B cell (primary cell): ENCODE measurements at regions not wholly inside any gene's neighbourhood (a gene's known extent, or its start where the extent isn't known, plus 50 kb on each side); places are given as distances from the start of the nearest gene placed in this dataset.

Experiments
- ATAC-seq: fragments of 200-7000 bp; cut with Tn5 transposase; one replicate; pipeline ENCODE4 v1.10.0; 2021; ENCODE audit warnings: low read depth, mild to moderate bottlenecking, moderate number of reproducible peaks, moderate library complexity
- CTCF ChIA-PET: fragments of 350-600 bp; sonication (Branson Sonifier 250); formaldehyde crosslinking; loops from one replicate; lab custom pipeline; 2021; ENCODE audit warnings: antibody characterized with exemption, inconsistent platforms; lab: Charles Lee
- POLR2A ChIA-PET: fragments of 350-600 bp; sonication (Branson Sonifier 250); formaldehyde crosslinking; loops from one replicate; lab custom pipeline; 2021; ENCODE audit warnings: antibody characterized with exemption; lab: Charles Lee
- DNase-seq: peaks from one replicate; pipeline ENCODE4 v3.0.0; 2013
- H2AFZ ChIP-seq: 2 replicates; pipeline ENCODE4 v1.6.1; 2012; ENCODE audit warnings: mild to moderate bottlenecking, low read depth, low read length; ENCODE audit not compliant: insufficient read depth, poor library complexity, severe bottlenecking
- H3K27ac ChIP-seq, 2 donors: 1 replicate in 1 of 2; 2 replicates in 1 of 2; pipeline ENCODE4 v1.5.1; 2012 to 2013; ENCODE audit warnings: low read length in 2 of 2, mild to moderate bottlenecking in 2 of 2, moderate library complexity in 1 of 2
- H3K27me3 ChIP-seq, 4 experiments: fragments of 200-600 bp in 1 of 4; sonication (generic) in 1 of 4; replicated peaks in 1 of 4; 1 replicate in 2 of 4; 2 replicates in 2 of 4; pipeline versions ENCODE4 v1.6.1 to v1.7.0; 2013 to 2016; ENCODE audit warnings: low read length in 3 of 4, mild to moderate bottlenecking in 2 of 4, mixed read lengths in 1 of 4, moderate library complexity in 1 of 4; ENCODE audit not compliant: insufficient read depth in 4 of 4, control insufficient read depth in 3 of 4; ENCODE audit errors: control extremely low read depth in 1 of 4
- H3K36me3 ChIP-seq, 2 experiments: replicated peaks in 1 of 2; 1 replicate in 1 of 2; 2 replicates in 1 of 2; pipeline versions ENCODE4 v1.6.1 to v1.7.1; 2013; ENCODE audit warnings: low read length in 1 of 2; ENCODE audit not compliant: insufficient read depth in 2 of 2, control insufficient read depth in 1 of 2; ENCODE audit errors: control extremely low read depth in 1 of 2, extremely low read depth in 1 of 2
- H3K4me1 ChIP-seq, 2 donors: fragments of 200-600 bp in 1 of 2; sonication (generic) in 1 of 2; 1 replicate in 1 of 2; 2 replicates in 1 of 2; pipeline versions ENCODE4 v1.5.1 to v1.6.1; 2013 to 2017; ENCODE audit warnings: low read length in 2 of 2; ENCODE audit not compliant: control insufficient read depth in 2 of 2, insufficient read depth in 2 of 2
- H3K4me2 ChIP-seq: replicated peaks from 2 replicates; pipeline ENCODE3; 2012; ENCODE audit warnings: mild to moderate bottlenecking, low read depth, low read length; ENCODE audit not compliant: poor library complexity, severe bottlenecking
- H3K4me3 ChIP-seq, 5 experiments: fragments of 200-600 bp in 1 of 5; sonication (generic) in 1 of 5; 1 replicate in 3 of 5; 2 replicates in 2 of 5; pipeline versions ENCODE4 v1.5.1 to v1.7.0; 2011 to 2016; ENCODE audit warnings: low read length in 4 of 5, mild to moderate bottlenecking in 4 of 5, low read depth in 2 of 5, control low read depth in 1 of 5, moderate library complexity in 1 of 5; ENCODE audit not compliant: insufficient read depth in 1 of 5; ENCODE audit errors: control extremely low read depth in 1 of 5, extremely low read depth in 1 of 5
- H3K79me2 ChIP-seq: fragments of 200-600 bp; sonication (generic); one replicate; pipeline ENCODE4 v1.6.0; 2016; ENCODE audit warnings: low read length; ENCODE audit not compliant: control insufficient read depth, insufficient read depth
- H3K9ac ChIP-seq: fragments of 200-600 bp; sonication (generic); 2 replicates; pipeline ENCODE4 v1.6.1; 2017; ENCODE audit warnings: mild to moderate bottlenecking, low read length, moderate library complexity
- H3K9me3 ChIP-seq, 3 donors: one replicate each; pipeline versions ENCODE4 v1.6.1 to v1.7.1; 2013; ENCODE audit warnings: low read length in 2 of 3; ENCODE audit not compliant: control insufficient read depth in 2 of 3, insufficient read depth in 1 of 3; ENCODE audit errors: control extremely low read depth in 1 of 3
- H4K20me1 ChIP-seq: 2 replicates; pipeline ENCODE4 v1.6.0; 2012; ENCODE audit warnings: mild to moderate bottlenecking, low read length; ENCODE audit not compliant: insufficient read depth, control insufficient read depth, poor library complexity, severe bottlenecking
- H3K27ac Mint-ChIP-seq: one replicate; pipeline ENCODE4 v1.8.0; 2021; ENCODE audit warnings: mixed read lengths
- H3K27me3 Mint-ChIP-seq: one replicate; pipeline ENCODE4 v1.8.0; 2021; ENCODE audit warnings: mixed read lengths
- H3K4me1 Mint-ChIP-seq: one replicate; pipeline ENCODE4 v1.8.0; 2021; ENCODE audit warnings: mixed read lengths
- H3K4me3 Mint-ChIP-seq: one replicate; pipeline ENCODE4 v1.8.0; 2021; ENCODE audit warnings: mixed read lengths
- H3K9me3 Mint-ChIP-seq: one replicate; pipeline ENCODE4 v1.8.0; 2022; ENCODE audit warnings: mixed read lengths; ENCODE audit not compliant: insufficient read depth
- CTCF ChIP-seq: fragments of 200-600 bp; IDR thresholded peaks from one replicate; pipeline ENCODE4 v1.8.0; 2022; ENCODE audit warnings: antibody characterized with exemption, mild to moderate bottlenecking
- EZH2 ChIP-seq: IDR thresholded peaks from 2 replicates; pipeline ENCODE4 v1.6.1; 2012; ENCODE audit warnings: borderline replicate concordance, low read depth, mild to moderate bottlenecking, moderate library complexity, low read length; ENCODE audit not compliant: insufficient read depth, poor library complexity, severe bottlenecking
- WGBS: methylation state at CpG from one replicate; pipeline ENCODE4 v1.1.5; 2013; ENCODE audit warnings: missing lambda C conversion rate; ENCODE audit not compliant: insufficient coverage; 5-methylcytosine and 5-hydroxymethylcytosine counted together
- intact Hi-C: fragments of 100-400 bp; cut with micrococcal nuclease; formaldehyde crosslinking; loops from one replicate; pipeline ENCODE4 v1.10.0; 2022

- TF ChIP-seq CTCF = no peak
- TF ChIP-seq EZH2 = no peak
- intact Hi-C loops = no loop called here
These were observed 111.3 kb upstream of the WSCD1 start for GRCh38 chr17:5958850-5959249.

DNA sequence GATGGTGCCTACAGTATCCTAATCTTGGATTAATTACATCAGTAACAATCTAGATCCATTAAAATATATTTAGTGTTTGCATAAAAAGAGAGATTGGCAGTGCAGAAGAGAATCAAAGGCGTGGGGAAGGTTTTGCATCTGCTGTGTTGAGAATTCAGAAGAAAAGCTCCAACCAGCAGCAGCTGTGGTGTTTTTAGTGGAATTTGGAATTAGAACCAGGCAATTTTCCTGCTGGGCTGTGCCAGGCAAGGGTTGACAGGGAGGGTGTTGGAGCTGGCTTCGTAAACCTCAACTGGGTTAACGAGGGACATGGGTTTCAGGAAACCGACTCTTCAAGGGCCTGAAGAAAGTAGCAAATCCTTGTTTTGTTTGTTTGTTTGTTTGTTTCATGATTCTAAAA, 107.8 kb upstream of the WSCD1 start:
- H3K36me3 ChIP-seq = no peaks in the 10 kb centered on the region
- no peaks in the 10 kb centered on the region for H3K27me3 ChIP-seq
- DNase-seq (no peak), ATAC-seq (no peak)
- Mint-ChIP-seq H3K27ac (no peak overlapping the region), H3K4me1 (no peaks in the 10 kb centered on the region), H3K27me3 (peaks cover 16% of the 10 kb centered on the region), H3K4me3 (no peak overlapping the region), H3K9me3 (peaks cover 3% of the 10 kb centered on the region)
- POLR2A ChIA-PET = no interaction called here
- H3K79me2 ChIP-seq = no peaks in the 10 kb centered on the region
- H3K4me3 ChIP-seq = no peak overlapping the region
- CTCF ChIA-PET = no interaction called here
- H4K20me1 ChIP-seq = no peaks in the 10 kb centered on the region
- H3K27ac ChIP-seq = no peak overlapping the region
- no peaks in the 10 kb centered on the region for H3K4me1 ChIP-seq
- H3K9ac ChIP-seq = no peak overlapping the region
- WGBS = 87% methylated on average over 4 of the region's 4 CpGs
- no peak overlapping the region for H3K4me2 ChIP-seq
- intact Hi-C loops = no loop called here
- peaks cover 0 to 4% (median 0%) of the 10 kb centered on the region in 3 donors for H3K9me3 ChIP-seq
- TF ChIP-seq EZH2 (no peak), CTCF (no peak)
- no peak overlapping the region for H2AFZ ChIP-seq

More at GRCh38 chr17:5958850-5959249, 111.3 kb upstream of the WSCD1 start:
- CTCF ChIA-PET = no interaction called here
- DNase-seq (no peak), ATAC-seq (no peak)
- Histone ChIP-seq H3K27ac (no peak overlapping the region), H3K9me3 (peaks cover 0 to 11% (median 0%) of the 10 kb centered on the region in 3 donors), H3K4me3 (no peak overlapping the region), H2AFZ (no peak overlapping the region), H4K20me1 (no peaks in the 10 kb centered on the region), H3K27me3 (no peaks in the 10 kb centered on the region), H3K36me3 (no peaks in the 10 kb centered on the region), H3K79me2 (no peaks in the 10 kb centered on the region), H3K4me2 (no peak overlapping the region), H3K4me1 (no peaks in the 10 kb centered on the region), H3K9ac (no peak overlapping the region)
- H3K9me3 Mint-ChIP-seq = peaks cover 7% of the 10 kb centered on the region
- WGBS = 94% methylated on average over 2 of the region's 4 CpGs
- H3K27me3 Mint-ChIP-seq = peaks cover 16% of the 10 kb centered on the region
- H3K4me3 Mint-ChIP-seq = no peak overlapping the region
- no peaks in the 10 kb centered on the region for H3K4me1 Mint-ChIP-seq
- H3K27ac Mint-ChIP-seq = no peak overlapping the region
- POLR2A ChIA-PET = no interaction called here
